ENCODE measurements at regions not wholly inside any gene's neighbourhood (a gene's known extent, or its start where the extent isn't known, plus 50 kb on each side); places are given as distances from the start of the nearest gene placed in this dataset.

DNA sequence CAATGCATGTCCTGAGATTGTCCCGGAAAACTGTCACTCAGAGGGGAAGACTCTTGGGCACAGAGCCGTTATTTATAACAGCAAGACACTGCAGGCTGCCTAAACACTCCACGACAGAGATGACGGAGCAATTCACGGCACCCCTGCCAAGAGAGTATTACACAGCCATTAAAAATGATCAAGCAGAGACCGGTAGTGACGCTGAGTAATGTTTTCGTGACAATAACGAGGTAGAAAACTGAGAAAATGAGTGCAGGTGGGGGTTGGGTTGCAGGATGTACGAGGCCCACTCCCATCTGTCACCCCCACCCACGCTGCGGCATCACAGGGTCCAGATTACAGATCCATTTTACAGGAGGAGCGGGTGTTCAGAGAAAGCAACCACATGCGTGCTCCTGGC lies 58.9 kb upstream of the LINGO1 start:
- Histone ChIP-seq H3K36me3 (ENCODE audit: control insufficient read depth, insufficient read depth, low read length) (no peaks in the 10 kb centered on the region), H3K4me1 (ENCODE audit: control insufficient read depth, insufficient read depth, low read length) (no peaks in the 10 kb centered on the region), H3K27me3 (ENCODE audit: control insufficient read depth, insufficient read depth, low read length) (no peaks in the 10 kb centered on the region), H3K9me3 (ENCODE audit: control insufficient read depth, insufficient read depth, low read depth, low read length) (no peaks in the 10 kb centered on the region), H3K4me3 (ENCODE audit: low read depth in 2 of 2, low read length in 2 of 2) (no peak overlapping the region), H3K27ac (ENCODE audit: low read length) (no peak overlapping the region)
- in situ Hi-C loops (cut with HindIII; ENCODE audit: low pct_unique_long_range_greater_than_20kb, low sequenced_read_pairs) = no loop called here
- ChIA-PET CTCF (no interaction called here), POLR2A (no interaction called here)
- TF ChIP-seq, protein P1, sequence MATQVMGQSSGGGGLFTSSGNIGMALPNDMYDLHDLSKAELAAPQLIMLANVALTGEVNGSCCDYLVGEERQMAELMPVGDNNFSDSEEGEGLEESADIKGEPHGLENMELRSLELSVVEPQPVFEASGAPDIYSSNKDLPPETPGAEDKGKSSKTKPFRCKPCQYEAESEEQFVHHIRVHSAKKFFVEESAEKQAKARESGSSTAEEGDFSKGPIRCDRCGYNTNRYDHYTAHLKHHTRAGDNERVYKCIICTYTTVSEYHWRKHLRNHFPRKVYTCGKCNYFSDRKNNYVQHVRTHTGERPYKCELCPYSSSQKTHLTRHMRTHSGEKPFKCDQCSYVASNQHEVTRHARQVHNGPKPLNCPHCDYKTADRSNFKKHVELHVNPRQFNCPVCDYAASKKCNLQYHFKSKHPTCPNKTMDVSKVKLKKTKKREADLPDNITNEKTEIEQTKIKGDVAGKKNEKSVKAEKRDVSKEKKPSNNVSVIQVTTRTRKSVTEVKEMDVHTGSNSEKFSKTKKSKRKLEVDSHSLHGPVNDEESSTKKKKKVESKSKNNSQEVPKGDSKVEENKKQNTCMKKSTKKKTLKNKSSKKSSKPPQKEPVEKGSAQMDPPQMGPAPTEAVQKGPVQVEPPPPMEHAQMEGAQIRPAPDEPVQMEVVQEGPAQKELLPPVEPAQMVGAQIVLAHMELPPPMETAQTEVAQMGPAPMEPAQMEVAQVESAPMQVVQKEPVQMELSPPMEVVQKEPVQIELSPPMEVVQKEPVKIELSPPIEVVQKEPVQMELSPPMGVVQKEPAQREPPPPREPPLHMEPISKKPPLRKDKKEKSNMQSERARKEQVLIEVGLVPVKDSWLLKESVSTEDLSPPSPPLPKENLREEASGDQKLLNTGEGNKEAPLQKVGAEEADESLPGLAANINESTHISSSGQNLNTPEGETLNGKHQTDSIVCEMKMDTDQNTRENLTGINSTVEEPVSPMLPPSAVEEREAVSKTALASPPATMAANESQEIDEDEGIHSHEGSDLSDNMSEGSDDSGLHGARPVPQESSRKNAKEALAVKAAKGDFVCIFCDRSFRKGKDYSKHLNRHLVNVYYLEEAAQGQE (IDR thresholded peaks at IDR 0.05; ENCODE audit: insufficient read depth in 1 of 2, low read depth in 2 of 2, low read length in 1 of 2) = no peak
- no peak for TF ChIP-seq TCF7L2 (IDR thresholded peaks at IDR 0.05; ENCODE audit: low read depth, low read length)
- TF ChIP-seq, protein P2, sequence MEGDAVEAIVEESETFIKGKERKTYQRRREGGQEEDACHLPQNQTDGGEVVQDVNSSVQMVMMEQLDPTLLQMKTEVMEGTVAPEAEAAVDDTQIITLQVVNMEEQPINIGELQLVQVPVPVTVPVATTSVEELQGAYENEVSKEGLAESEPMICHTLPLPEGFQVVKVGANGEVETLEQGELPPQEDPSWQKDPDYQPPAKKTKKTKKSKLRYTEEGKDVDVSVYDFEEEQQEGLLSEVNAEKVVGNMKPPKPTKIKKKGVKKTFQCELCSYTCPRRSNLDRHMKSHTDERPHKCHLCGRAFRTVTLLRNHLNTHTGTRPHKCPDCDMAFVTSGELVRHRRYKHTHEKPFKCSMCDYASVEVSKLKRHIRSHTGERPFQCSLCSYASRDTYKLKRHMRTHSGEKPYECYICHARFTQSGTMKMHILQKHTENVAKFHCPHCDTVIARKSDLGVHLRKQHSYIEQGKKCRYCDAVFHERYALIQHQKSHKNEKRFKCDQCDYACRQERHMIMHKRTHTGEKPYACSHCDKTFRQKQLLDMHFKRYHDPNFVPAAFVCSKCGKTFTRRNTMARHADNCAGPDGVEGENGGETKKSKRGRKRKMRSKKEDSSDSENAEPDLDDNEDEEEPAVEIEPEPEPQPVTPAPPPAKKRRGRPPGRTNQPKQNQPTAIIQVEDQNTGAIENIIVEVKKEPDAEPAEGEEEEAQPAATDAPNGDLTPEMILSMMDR (IDR thresholded peaks at IDR 0.05) = no peak
- TF ChIP-seq POLR2AphosphoS5 (IDR thresholded peaks at IDR 0.05; ENCODE audit: low read depth, low read length) = no peak
- TF ChIP-seq SIN3A (IDR thresholded peaks at IDR 0.05; ENCODE audit: borderline replicate concordance, insufficient read depth, low read depth, low read length) = no peak
- ATAC-seq (no peak), DNase-seq (ENCODE audit: low read depth, low spot score) (no peak)
- intact Hi-C loops (cut with micrococcal nuclease; ENCODE audit: unreplicated experiment) = no loop called here
- BruUV-seq (replicated peaks) = no TSS peak

DNA sequence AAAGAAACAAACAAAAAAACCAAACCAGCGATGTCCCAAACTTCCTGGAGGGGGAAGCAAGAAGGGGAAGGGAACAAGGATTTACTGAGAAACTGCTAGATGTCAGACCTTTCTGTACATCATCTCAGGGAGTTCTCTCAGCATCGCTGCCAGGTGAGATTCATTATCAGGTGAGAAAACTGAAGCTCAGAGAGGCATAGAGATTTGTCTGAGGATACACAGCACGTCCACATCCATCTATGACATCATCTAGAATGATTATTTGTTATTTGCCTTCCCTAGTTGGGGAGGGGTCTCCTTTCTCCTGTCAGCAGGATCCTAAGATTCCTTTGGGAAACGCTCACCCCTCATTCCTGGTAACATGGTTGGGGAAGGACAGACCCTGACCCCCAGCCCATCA lies 57.1 kb upstream of the LINGO1 start:
- no peaks in the 10 kb centered on the region for H3K27me3 ChIP-seq (ENCODE audit: control insufficient read depth, insufficient read depth, low read length)
- no peak for ATAC-seq
- no peak overlapping the region for H3K4me3 ChIP-seq (ENCODE audit: low read depth in 2 of 2, low read length in 2 of 2)
- no peak for DNase-seq (ENCODE audit: low read depth, low spot score)
- H3K27ac ChIP-seq (ENCODE audit: low read length) = no peak overlapping the region
- TF ChIP-seq, protein P2 (IDR thresholded peaks at IDR 0.05) = no peak
- TF ChIP-seq POLR2AphosphoS5 (IDR thresholded peaks at IDR 0.05; ENCODE audit: low read depth, low read length) = no peak
- TF ChIP-seq, protein P1 (IDR thresholded peaks at IDR 0.05; ENCODE audit: insufficient read depth in 1 of 2, low read depth in 2 of 2, low read length in 1 of 2) = no peak
- no peak for TF ChIP-seq TCF7L2 (IDR thresholded peaks at IDR 0.05; ENCODE audit: low read depth, low read length)
- TF ChIP-seq SIN3A (IDR thresholded peaks at IDR 0.05; ENCODE audit: borderline replicate concordance, insufficient read depth, low read depth, low read length) = no peak
- intact Hi-C loops (cut with micrococcal nuclease; ENCODE audit: unreplicated experiment) (no loop called here), in situ Hi-C loops (cut with HindIII; ENCODE audit: low pct_unique_long_range_greater_than_20kb, low sequenced_read_pairs) (no loop called here)
- no peaks in the 10 kb centered on the region for H3K36me3 ChIP-seq (ENCODE audit: control insufficient read depth, insufficient read depth, low read length)
- ChIA-PET POLR2A (no interaction called here), CTCF (no interaction called here)
- no TSS peak for BruUV-seq (replicated peaks)
- no peaks in the 10 kb centered on the region for H3K9me3 ChIP-seq (ENCODE audit: control insufficient read depth, insufficient read depth, low read depth, low read length)
- no peaks in the 10 kb centered on the region for H3K4me1 ChIP-seq (ENCODE audit: control insufficient read depth, insufficient read depth, low read length)

Measured in Panc1 (cell line).